ENCODE measurements at regions not wholly inside any gene's neighbourhood (a gene's known extent, or its start where the extent isn't known, plus 50 kb on each side); places are given as distances from the start of the nearest gene placed in this dataset.

GRCh38 chr5:34486160-34486848, 169.8 kb upstream of the RAI14 start:
- peak; percentile 94 for DNase-seq (ENCODE audit: low spot score)

GRCh38 chr5:34486849-34487158, 169.3 kb upstream of the RAI14 start:
- no peak for DNase-seq (ENCODE audit: low spot score)

DNA sequence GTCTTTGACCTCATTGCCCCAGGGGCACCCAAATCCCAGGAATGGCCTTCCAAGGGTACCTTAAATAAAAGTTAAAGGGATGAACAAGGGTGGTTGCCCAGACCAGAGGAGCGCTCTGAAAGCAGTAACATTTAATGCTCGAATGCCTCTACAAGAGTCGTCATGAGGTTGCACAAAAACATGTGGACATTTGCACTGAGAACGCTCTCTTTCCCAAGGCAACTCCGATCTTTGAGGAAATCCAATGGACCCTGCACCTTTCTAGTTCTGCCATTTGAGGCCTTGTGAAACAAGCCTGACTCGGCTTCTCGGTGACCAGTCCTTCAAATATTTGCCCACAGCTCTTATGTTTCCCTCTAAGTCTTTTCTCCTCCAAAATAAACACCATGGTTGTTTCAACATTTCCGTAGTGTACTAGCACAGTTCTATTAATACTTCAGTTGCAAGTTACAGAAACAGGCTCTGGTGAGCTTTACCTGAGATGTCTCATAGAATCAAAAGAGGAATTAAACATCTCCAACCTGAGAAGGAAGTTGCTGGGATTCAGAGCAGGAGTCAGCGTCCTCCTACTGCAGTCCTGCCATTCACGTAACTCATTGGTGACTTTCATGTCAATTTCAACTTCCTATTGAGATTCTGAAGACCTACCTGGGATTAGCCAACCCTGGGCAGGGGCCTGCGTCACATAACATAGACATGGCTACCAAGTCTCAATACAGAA, 168.8 kb upstream of the RAI14 start:
- DNase-seq (ENCODE audit: low spot score), result no peak

GRCh38 chr5:34487956-34488355, 168.2 kb upstream of the RAI14 start:
- DNase-seq (ENCODE audit: low spot score), result no peak

DNA sequence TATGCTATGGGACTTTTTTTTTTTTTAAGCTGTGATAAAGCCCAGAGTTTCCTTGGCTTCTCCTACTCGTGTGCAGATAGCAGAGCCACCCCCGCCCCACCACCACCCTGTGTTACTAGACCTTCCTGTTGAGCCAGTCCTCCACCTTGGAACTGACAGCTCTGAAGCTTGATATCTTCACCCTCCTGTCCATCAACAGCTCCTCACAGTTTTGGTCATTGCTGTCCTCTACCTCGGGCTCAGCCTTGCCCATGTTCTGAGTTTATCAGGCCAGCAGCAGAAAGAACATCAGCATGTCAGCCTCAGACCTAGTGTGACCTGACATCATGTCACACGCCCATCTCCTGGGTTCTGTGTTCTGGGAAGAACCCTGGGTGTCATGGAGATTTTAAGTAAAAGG, 167.1 kb upstream of the RAI14 start:
- DNase-seq (ENCODE audit: low spot score), result no peak

GRCh38 chr5:34490506-34491250, 165.4 kb upstream of the RAI14 start:
- no peak for DNase-seq (ENCODE audit: low spot score)

DNA sequence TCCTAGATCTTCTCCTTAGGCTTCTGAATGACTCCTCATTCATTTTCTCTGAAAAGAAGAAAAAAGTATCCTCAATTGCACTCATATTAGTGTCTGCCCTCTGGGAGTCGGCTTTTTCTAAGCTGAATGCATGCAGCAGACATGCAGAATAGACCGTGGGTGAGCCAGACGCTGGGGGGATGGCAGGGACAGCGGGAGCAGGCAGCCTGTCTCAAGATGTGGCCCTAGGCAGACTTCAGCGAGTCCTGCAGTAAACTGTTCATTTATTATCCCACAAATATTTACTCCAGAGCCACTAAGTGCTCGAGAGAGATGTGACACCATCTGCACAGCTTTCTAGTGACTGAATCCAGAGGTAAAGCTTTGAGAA, 164.9 kb upstream of the RAI14 start:
- no peak for DNase-seq (ENCODE audit: low spot score)

GRCh38 chr5:34494111-34494755, 161.9 kb upstream of the RAI14 start:
- DNase-seq (ENCODE audit: low spot score), result no peak

GRCh38 chr5:34495178-34495577, 160.9 kb upstream of the RAI14 start:
- DNase-seq (ENCODE audit: low spot score), result no peak

- DNase-seq (ENCODE audit: low spot score), result no peak
Measured at GRCh38 chr5:34496260-34496691, 159.9 kb upstream of the RAI14 start.

- no peak for DNase-seq (ENCODE audit: low spot score)
Measured at GRCh38 chr5:34496701-34497469, 159.2 kb upstream of the RAI14 start.

DNA sequence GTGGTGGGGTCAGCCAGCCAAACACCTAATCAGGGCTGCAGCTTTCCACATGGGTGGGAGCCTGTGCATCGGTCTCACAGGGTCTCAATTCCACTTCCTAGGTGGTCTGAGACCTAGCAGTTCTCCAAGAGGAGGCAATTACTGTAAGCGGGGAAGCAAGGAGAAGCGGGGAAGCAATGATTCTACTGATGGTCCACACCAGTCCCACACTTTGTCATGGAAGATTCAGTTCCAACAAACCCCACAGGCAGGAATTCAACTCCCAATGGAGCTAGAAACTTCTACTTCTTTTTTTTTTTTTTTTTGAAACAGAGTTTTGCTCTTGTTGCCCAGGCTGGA, 158.7 kb upstream of the RAI14 start:
- no peak for DNase-seq (ENCODE audit: low spot score)

GRCh38 chr5:34498572-34498971, 157.6 kb upstream of the RAI14 start:
- no peak for DNase-seq (ENCODE audit: low spot score)

- no peak for DNase-seq (ENCODE audit: low spot score)
Measured at GRCh38 chr5:34499001-34499734, 157.0 kb upstream of the RAI14 start.

GRCh38 chr5:34500236-34500847, 155.8 kb upstream of the RAI14 start:
- no peak for DNase-seq (ENCODE audit: low spot score)

DNA sequence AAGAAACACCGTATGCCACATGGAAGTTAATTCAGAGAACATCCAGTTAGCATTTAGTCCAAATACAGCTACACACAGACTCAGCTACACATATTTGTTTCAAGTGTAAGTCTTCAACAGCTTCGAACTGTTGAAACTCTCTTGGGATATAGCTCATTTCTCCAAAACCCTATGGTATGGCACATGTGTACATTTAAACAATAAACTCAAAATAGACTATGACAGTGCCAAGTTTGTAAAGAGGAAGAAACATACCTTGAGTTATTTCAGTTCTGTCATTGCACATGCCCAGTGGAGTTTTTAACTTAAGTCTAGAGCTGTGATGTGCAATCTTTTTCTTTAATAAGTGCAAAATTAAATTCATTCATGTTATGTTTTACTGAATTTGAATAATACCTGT, 155.1 kb upstream of the RAI14 start:
- DNase-seq (ENCODE audit: low spot score), result no peak

- no peak for DNase-seq (ENCODE audit: low spot score)
Measured at GRCh38 chr5:34501840-34502239, 154.3 kb upstream of the RAI14 start.

- no peak for DNase-seq (ENCODE audit: low spot score)
Measured at GRCh38 chr5:34502581-34502980, 153.5 kb upstream of the RAI14 start.

DNA sequence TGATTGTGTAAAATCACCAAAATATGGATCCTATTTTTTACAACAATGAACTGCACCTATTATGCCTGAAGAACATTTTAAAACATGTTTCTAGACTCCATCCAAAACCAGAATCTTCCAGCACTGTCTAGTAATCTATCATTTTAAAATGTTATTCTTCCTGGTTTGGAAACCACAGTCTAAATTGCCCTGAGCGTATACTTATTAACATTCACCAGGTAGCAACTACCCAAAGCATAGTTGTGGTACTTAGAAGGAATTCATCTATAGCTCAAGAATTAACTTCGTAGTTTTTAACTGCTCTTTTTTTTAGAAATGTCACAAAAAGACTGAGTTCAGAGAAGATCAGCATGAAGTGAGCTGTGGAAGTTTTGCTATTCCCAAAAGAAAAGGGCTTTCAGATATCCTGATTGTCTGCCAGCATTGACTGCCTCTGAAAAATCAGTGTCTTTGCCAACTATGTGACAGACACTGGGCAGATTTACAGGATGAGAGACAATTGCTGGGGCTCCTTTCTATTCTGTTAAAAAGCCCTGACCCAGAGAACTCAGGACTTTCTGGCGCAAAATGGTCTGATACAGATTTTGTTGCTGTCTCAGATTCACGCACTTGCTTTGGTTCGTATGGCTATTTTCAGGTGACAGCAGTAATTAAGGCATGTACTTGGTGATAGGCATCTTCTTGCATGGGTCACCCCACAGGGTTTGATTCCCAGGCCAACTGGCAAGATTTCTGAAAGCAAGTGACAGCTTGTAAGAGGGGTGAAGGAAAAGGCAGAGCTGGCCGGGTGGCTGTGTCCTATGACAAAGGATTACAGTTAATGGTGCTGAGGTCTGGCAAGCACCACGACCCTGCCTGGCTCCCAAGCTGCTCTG, 152.5 kb upstream of the RAI14 start:
- peak; percentile 84 for DNase-seq (ENCODE audit: low spot score)

- no peak for DNase-seq (ENCODE audit: low spot score)
Measured at GRCh38 chr5:34504967-34505366, 151.2 kb upstream of the RAI14 start.

Data from Ammon's horn (tissue), 1 donor.